PC-9 (cell line): ENCODE measurements at regions not wholly inside any gene's neighbourhood (a gene's known extent, or its start where the extent isn't known, plus 50 kb on each side); places are given as distances from the start of the nearest gene placed in this dataset.
"Not testable (repeated sequence)": the region's sequence is repeated elsewhere in the genome, so short reads cannot be mapped to it uniquely, and the experiment has no call there.

ENCODE experiments used
- CTCF ChIP-seq: fragments of 200-600 bp; sonication (generic); conservative IDR thresholded peaks from 2 replicates; pipeline ENCODE4 v1.6.1; 2017; ENCODE audit warnings: mixed run types, antibody characterized with exemption, mild to moderate bottlenecking, moderate library complexity
- EZH2 ChIP-seq: fragments of 200-600 bp; sonication (generic); IDR thresholded peaks from 2 replicates; pipeline ENCODE4 v1.8.0; 2017; ENCODE audit warnings: antibody characterized with exemption, low read depth

- not testable (repeated sequence) for TF ChIP-seq EZH2, CTCF
These were observed 204.5 kb upstream of the ZNF469 start for GRCh38 chr16:88178251-88178650.
